Lower leg skin (tissue), 4 donors: ENCODE measurements at regions not wholly inside any gene's neighbourhood (a gene's known extent, or its start where the extent isn't known, plus 50 kb on each side); places are given as distances from the start of the nearest gene placed in this dataset.

Experiments used
- DNase-seq, 2 donors: peaks; one replicate each; pipeline ENCODE4 v3.0.0-alpha.2; 2019; ENCODE audit warnings: low spot score in 2 of 2
- H3K4me3 ChIP-seq: fragments of 200-600 bp; sonication (generic); 2 replicates; pipeline ENCODE4 v1.5.1; 2017; ENCODE audit warnings: mild to moderate bottlenecking, low read depth; ENCODE audit not compliant: poor library complexity, severe bottlenecking
- CTCF ChIP-seq, 3 donors: fragments of 450-650 bp; IDR thresholded peaks; one replicate each; pipeline ENCODE4 v1.5.1; 2016; ENCODE audit warnings: antibody characterized with exemption in 3 of 3, mild to moderate bottlenecking in 3 of 3, moderate library complexity in 2 of 3
- POLR2A ChIP-seq, 2 donors: fragments of 450-650 bp; IDR thresholded peaks; one replicate each; pipeline ENCODE4 v1.6.1; 2016 to 2017; ENCODE audit warnings: antibody characterized with exemption in 2 of 2, mild to moderate bottlenecking in 1 of 2, moderate library complexity in 1 of 2
- WGBS, 2 donors: methylation state at CpG; one replicate each; pipeline ENCODE4 v1.1.5; 2018; 5-methylcytosine and 5-hydroxymethylcytosine counted together
- intact Hi-C: fragments of 100-400 bp; cut with DNase I; formaldehyde crosslinking; loops from one replicate; pipeline ENCODE4 v1.15.0; 2023; ENCODE audit warnings: low total_unique reads

- DNase-seq: no peak
- 65 to 74% methylated on average over 1 of the region's 1 CpG for WGBS, 2 donors
- intact Hi-C loops: no loop called here
- no peak overlapping the region for H3K4me3 ChIP-seq
- TF ChIP-seq POLR2A (IDR thresholded peaks at IDR 0.05): no peak
- no peak for TF ChIP-seq CTCF (IDR thresholded peaks at IDR 0.05)
These were observed 148.3 kb upstream of the NXPH2 start for GRCh38 chr2:138928374-138929021.

DNA sequence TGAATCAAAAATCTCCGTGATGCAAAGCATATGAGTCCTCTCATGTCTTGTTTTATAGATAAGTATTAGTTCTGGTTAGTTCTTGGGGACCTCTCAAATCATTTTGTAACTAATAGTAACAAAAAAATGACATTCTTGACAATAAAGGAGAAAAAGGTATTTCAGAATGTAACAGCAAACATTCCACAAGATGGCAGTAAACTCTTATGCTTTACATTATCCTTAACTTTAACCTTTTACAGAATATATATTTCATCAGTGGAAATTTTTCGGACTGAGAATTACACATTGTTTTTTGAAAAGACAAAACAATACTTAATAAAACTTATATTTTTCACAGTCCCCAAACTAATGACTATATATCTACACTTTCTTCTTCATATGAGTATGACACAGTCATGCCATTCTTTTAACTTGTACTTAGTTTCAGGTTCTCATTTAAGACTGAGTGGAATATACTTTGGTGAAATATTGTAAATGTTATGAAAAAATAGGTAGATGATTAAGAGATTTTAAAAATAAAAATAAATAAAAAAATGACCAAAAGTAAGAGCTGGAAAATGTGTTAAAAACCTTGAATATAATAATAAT is 142.9 kb upstream of the NXPH2 start:
- TF ChIP-seq POLR2A (IDR thresholded peaks at IDR 0.05) (no peak), CTCF (IDR thresholded peaks at IDR 0.05) (no peak)
- DNase-seq: no peak
- no peak overlapping the region for H3K4me3 ChIP-seq
- 30 to 44% methylated on average over 2 of the region's 2 CpGs for WGBS, 2 donors
- intact Hi-C loops: no loop called here

DNA sequence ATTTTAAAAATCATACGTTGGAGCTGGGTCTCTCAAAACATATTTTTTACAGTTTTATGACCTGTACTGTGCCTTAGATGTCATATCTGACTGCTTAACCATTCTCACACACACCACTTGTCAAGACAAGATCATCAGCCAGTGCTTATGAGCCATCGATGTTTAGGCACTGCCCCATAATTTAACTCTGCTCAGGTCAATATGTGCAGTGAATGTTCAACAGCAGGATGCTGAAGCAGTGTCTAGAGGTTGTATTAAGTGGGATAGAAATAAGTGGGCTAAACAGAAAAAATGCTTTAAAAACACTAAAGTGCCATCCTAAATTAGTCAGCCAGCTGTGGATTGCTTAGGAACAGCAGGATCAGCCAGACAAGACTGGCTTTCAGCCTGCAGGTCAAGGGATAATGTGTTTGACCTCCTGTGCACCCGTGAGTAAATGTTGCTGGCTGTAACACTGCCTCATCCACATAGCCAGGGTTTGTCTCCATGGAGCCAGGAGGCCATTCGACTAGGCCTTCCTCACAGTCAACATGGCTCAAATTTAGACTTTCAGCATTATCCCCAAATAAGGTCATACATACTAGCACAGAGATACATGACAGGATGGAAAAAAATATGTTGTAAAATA is 139.0 kb upstream of the NXPH2 start:
- no peak for TF ChIP-seq CTCF (IDR thresholded peaks at IDR 0.05)
- no peak for TF ChIP-seq POLR2A (IDR thresholded peaks at IDR 0.05)
- 42 to 46% methylated on average over 4 of the region's 4 CpGs for WGBS, 2 donors
- intact Hi-C loops: no loop called here
- H3K4me3 ChIP-seq: no peak overlapping the region
- no peak for DNase-seq

DNA sequence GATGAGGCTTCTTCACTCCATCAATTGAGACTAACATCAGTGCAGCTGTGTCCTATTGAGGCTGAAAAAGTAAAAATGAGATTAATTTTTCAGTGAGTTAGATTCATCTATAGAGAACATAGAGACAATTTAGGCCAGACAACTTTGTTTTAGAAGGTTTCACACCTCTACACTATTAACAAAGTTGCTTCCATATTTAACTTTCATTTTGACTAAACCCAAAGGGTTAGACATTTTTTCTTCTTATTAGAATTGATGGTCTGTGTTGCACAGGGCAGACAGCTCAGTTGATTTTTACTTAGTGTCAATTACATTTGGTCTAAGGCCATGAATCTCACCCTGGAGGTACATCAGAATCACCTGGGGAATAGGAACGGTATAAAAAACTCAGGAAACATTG is 130.2 kb upstream of the NXPH2 start:
- TF ChIP-seq CTCF (IDR thresholded peaks at IDR 0.05) (no peak), POLR2A (IDR thresholded peaks at IDR 0.05) (no peak)
- 46 to 47% methylated on average over 1 of the region's 1 CpG for WGBS, 2 donors
- intact Hi-C loops: no loop called here
- no peak for DNase-seq
- H3K4me3 ChIP-seq: no peak overlapping the region

DNA sequence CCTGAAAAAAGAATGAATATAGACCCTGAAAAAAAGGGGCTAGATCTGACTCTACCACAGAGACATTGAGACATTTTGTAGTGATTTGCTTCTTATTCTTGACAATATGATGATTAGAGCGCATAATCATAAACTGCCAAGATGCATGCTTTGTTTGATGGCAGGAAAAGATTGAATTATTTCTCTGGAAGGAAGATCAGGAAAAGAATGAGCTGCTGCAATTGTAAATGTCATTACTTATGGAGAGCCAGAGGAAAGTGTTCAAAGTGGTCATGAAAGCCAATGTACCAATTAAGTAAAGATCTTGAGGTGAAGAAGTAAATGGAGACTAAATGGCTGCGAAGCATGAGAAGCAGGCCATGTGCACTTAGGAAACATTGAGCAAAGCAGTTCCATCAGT is 126.4 kb upstream of the NXPH2 start:
- intact Hi-C loops: no loop called here
- no peak overlapping the region for H3K4me3 ChIP-seq
- WGBS, 2 donors: 90 to 95% methylated on average over 2 of the region's 2 CpGs
- TF ChIP-seq CTCF (IDR thresholded peaks at IDR 0.05): no peak
- TF ChIP-seq POLR2A (IDR thresholded peaks at IDR 0.05): no peak
- no peak for DNase-seq
